ENCODE measurements at regions not wholly inside any gene's neighbourhood (a gene's known extent, or its start where the extent isn't known, plus 50 kb on each side); places are given as distances from the start of the nearest gene placed in this dataset.

DNA sequence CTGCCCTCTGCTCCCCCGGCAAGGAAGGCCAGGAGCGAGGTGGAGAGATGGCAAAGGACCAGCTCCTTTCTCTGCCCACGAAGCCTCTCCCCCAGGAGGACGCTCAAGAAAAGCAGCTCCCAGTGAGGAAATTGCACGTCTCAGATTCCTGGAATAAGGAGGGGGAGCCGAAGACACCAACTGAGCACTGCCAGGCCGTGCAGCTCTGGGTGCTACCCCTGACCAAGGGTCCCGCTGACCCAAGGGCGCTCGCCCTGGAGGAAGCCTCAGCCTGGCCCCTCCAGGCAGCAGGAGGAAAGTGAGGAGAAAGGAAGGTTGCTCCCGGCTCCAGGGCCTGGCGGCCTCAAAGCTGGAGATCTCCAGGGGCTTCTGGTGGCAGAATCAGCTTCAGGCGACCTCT is 174.1 kb upstream of the SFSWAP start:
- TF ChIP-seq, protein P1, sequence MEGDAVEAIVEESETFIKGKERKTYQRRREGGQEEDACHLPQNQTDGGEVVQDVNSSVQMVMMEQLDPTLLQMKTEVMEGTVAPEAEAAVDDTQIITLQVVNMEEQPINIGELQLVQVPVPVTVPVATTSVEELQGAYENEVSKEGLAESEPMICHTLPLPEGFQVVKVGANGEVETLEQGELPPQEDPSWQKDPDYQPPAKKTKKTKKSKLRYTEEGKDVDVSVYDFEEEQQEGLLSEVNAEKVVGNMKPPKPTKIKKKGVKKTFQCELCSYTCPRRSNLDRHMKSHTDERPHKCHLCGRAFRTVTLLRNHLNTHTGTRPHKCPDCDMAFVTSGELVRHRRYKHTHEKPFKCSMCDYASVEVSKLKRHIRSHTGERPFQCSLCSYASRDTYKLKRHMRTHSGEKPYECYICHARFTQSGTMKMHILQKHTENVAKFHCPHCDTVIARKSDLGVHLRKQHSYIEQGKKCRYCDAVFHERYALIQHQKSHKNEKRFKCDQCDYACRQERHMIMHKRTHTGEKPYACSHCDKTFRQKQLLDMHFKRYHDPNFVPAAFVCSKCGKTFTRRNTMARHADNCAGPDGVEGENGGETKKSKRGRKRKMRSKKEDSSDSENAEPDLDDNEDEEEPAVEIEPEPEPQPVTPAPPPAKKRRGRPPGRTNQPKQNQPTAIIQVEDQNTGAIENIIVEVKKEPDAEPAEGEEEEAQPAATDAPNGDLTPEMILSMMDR (IDR thresholded peaks at IDR 0.05; ENCODE audit: poor library complexity): no peak
- TF ChIP-seq EZH2 (IDR thresholded peaks at IDR 0.05; ENCODE audit: borderline replicate concordance) (no peak), EZH2phosphoT487 (IDR thresholded peaks at IDR 0.05; ENCODE audit: low read depth, severe bottlenecking, unreplicated experiment) (no peak)
